Activated CD4-positive, alpha-beta T cell treated with anti-CD3 and anti-CD28 coated beads, Interleukin-2, Interleukin-6, amounts not matched to agents 100 ng/mL and 50 ng/mL, durations not matched to agents 16 hours and 8 hours (primary cell): ENCODE measurements at regions not wholly inside any gene's neighbourhood (a gene's known extent, or its start where the extent isn't known, plus 50 kb on each side); places are given as distances from the start of the nearest gene placed in this dataset.
"Not testable (repeated sequence)": the region's sequence is repeated elsewhere in the genome, so short reads cannot be mapped to it uniquely, and the experiment has no call there.

ENCODE experiments used
- DNase-seq: peaks from one replicate; pipeline ENCODE4 v3.0.0-alpha.2; 2020

- no peak for DNase-seq
Observed at GRCh38 chr5:117359895-117360294, 785.3 kb upstream of the SEMA6A start.

DNA sequence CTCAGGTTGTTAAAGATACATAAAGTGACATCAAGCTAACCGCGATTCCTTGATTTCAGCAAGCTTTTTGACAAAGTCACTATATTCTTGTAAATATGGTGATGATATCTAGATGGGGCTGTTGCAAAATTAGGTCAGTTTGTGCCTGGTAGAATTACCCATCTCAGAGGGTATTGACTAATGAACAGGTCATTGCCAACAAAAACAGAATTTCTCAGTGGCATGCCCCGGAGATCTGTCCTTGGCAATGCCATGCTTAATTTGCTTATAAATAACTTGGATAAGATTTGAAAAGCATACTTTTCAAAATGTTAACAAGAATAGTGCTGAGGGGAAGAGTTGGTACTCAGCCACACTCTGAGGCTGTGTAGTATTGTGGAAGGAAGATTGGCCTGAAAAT lies 783.3 kb upstream of the SEMA6A start:
- DNase-seq, result no peak

DNA sequence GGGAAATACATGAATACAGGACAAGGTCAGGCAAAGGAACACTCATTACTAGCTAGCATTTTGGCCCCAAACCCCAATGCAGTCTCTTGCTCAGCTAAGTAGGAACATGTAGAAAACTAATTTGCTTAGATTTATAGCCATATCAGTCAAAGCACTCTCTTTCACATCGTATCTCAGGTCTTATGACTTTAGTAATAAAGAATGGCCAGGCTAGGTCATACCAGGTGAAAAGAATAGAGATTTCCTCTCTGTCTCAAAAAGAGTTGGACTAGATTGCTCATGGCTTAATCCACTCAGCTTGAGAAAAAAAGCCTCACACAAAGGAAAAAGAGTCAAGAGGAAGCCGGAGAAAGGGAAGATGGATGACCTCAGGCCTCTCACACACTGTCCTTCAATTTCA lies 772.7 kb upstream of the SEMA6A start:
- DNase-seq, result no peak

- not testable (repeated sequence) for DNase-seq
Observed at GRCh38 chr5:117343726-117344125, 769.1 kb upstream of the SEMA6A start.

- DNase-seq, result no peak
Observed at GRCh38 chr5:117337064-117337749, 762.6 kb upstream of the SEMA6A start.

- no peak for DNase-seq
Observed at GRCh38 chr5:117336208-117336607, 761.6 kb upstream of the SEMA6A start.

DNA sequence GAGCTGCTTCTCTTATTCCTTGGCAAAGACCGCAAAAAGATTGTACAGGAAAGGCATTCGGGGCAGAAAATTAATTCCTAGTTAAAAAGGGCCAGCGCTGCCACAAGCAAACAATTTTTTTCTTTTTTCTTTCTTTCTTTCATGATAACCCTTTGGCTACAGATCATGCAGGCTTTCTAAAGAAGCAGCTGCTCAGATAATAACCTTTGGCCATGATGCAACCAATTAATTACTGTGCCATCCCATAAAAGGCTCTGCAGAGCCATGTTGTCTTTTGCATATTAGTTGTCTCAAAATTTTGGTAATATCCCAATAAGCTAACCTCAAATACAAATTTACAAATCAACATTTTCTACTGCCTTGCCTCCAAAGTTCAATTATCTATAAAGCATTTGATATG lies 758.4 kb upstream of the SEMA6A start:
- no peak for DNase-seq

GRCh38 chr5:117332341-117332740 lies 757.7 kb upstream of the SEMA6A start:
- no peak for DNase-seq

DNA sequence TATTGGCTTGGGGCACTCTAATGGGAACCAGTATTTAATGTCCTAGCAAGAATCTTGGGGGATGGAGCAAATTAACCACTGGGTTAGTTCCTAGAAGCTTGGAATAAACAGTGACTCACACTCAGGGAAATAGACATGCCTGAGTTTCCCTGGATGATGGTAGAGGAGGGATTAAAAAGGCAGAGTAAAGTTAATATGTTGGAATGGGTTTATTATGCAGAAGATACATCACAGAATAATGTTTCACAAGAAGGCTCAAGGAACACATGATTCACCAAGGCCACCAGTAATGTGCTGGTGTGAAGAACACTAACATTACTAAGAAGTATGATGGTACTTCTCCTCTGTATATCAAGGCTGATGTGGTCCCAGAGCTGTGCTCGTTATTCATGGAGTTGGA lies 752.9 kb upstream of the SEMA6A start:
- DNase-seq, result no peak

- no peak for DNase-seq
Observed at GRCh38 chr5:117326997-117327396, 752.4 kb upstream of the SEMA6A start.

- no peak for DNase-seq
Observed at GRCh38 chr5:117318528-117318927, 743.9 kb upstream of the SEMA6A start.

DNA sequence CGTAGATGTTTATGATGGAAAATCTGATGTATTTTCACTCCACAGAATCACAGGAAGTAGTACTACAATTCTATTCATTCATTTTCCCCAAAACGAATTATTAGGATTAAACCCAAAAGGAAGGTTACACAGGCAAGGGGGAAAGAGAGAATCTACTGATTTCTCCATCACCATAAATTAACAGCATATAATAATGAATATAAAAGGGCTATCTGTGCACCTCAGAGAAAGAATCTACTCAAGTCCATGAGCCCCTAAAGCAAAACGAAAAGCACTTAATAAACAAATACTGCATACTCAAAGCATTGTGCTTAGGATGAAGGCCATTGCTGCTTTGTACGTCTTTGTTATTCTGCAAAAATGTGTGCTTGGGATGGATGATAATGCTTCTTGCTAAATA lies 740.5 kb upstream of the SEMA6A start:
- no peak for DNase-seq

- DNase-seq, result not testable (repeated sequence)
Observed at GRCh38 chr5:117304512-117305107, 730.0 kb upstream of the SEMA6A start.

DNA sequence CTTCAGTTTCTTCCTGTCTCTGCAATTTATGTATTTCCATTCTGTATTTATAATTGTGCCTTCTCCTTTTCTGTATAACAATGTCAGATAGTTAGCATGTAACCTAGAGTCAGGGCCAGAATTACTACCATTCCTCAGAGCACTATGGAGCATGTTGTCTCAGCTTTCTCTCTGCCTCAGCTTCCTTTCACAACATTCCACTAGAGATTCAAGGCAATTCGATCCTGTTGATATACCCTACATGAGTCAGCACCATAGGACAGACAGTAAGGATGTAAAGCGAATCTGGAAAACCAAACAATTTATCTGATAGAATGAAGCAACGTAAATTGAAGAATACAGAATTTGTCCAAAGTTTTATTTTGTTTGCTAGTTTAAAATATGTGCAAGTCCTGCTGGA lies 728.3 kb upstream of the SEMA6A start:
- no peak for DNase-seq

- DNase-seq, result no peak
Observed at GRCh38 chr5:117302473-117302872, 727.9 kb upstream of the SEMA6A start.

DNA sequence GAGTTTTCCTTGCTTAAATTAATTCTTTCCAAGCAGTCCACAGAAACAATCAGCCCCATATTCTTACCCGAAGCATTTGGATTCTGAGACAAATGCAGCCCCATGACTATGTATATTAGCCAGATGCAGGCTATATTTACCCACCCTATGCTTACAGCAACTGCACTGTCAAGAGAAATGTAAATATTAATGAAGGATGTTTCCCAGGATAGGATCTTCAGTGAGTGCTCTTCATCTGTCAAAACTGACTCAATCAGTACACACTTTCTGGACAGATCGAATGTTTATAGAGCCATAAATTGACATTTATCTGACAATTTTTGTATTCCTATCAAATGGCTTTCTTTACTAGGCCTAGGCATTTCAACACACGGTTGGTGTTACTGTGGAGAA lies 725.3 kb upstream of the SEMA6A start:
- DNase-seq, result no peak

DNA sequence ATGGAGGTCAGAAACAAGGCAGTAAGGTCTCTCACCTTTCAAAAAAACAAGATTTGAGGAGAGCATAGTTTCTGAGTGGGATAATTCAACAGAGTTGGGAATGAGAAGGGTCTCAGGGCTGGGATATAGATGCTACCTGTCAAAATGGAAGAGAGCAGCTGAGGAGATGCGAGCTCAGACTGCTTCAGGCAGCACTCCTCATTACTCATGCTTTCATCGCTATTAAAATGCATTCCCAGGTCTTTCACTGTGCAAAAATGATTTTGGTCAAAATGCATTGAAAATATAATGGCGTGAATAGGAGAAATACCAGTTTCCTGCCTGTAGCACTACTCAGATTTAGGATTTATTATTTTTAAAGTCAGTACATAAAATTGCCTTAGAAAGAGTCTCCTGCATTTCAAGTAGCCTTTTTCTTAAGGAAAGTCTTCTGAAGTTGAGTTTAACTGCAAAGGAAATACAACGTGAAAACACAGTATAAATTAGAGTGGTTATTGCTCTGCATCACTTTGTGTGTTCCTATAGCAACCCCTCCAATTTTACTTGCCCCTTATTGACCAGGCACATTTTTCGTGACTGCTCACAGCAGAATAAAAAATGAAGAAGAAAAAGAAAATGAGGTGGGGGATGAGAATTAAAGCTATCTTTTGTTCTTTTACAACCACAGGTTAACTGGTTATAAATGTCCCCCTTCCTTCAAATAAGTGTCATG lies 724.8 kb upstream of the SEMA6A start:
- DNase-seq, result no peak

GRCh38 chr5:117296872-117297271 lies 722.2 kb upstream of the SEMA6A start:
- DNase-seq, result no peak

- DNase-seq, result no peak
Observed at GRCh38 chr5:117295941-117296340, 721.3 kb upstream of the SEMA6A start.

DNA sequence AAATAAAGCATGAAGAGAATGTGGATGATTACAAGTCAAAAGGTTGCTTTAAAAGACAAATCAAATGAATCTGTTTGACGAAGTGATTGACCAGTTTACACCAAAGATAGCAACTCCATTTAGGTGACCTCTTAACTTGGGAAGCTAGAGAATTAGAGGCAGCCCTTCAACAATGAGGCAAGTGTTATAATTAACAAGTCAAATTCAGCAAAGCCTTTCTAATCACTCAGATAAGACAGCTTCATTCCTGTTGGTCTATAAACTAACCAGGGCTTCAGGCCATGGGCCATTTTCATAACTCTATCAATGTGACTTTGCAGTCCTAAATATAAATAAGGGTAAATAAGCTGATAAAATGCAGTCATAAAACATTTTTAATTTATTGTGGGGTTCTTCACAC lies 712.2 kb upstream of the SEMA6A start:
- no peak for DNase-seq

DNA sequence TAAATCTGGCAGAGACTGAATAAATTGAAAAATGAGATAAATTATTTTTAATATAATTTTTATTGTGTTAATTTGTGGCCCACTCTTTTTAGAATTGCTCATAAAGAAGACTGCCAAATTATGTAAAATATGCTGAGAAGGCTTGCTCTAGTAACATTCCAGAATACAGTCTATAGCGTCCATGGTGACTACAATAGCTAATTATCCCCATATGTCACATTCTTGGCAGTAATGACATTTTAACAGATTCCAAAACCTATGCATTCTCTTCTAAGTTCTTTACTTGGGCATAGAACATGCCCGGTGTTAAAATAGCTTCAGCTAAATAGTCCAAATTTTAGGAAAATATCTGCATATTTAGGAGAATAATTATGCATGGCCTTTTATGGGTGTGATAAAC lies 697.0 kb upstream of the SEMA6A start:
- no peak for DNase-seq

- no peak for DNase-seq
Observed at GRCh38 chr5:117266280-117266679, 691.7 kb upstream of the SEMA6A start.

GRCh38 chr5:117263231-117263630 lies 688.6 kb upstream of the SEMA6A start:
- no peak for DNase-seq

- DNase-seq, result no peak
Observed at GRCh38 chr5:117262572-117263131, 688.0 kb upstream of the SEMA6A start.
